HG03135 (cell line): ENCODE measurements at regions not wholly inside any gene's neighbourhood (a gene's known extent, or its start where the extent isn't known, plus 50 kb on each side); places are given as distances from the start of the nearest gene placed in this dataset.
"Not testable (repeated sequence)": the region's sequence is repeated elsewhere in the genome, so short reads cannot be mapped to it uniquely, and the experiment has no call there.

ENCODE experiments used
- ATAC-seq: cut with Tn5 transposase; IDR thresholded peaks from one replicate; pipeline ENCODE4 v1.9.1; 2021; ENCODE audit warnings: mild to moderate bottlenecking, moderate library complexity; ENCODE audit not compliant: unreplicated experiment

GRCh38 chr20:4476903-4477500 lies 209.3 kb upstream of the PRNP start:
- no peak for ATAC-seq

- no peak for ATAC-seq
Measured at GRCh38 chr20:4472906-4473305, 213.3 kb upstream of the PRNP start.

- no peak for ATAC-seq
Measured at GRCh38 chr20:4471221-4471620, 215.0 kb upstream of the PRNP start.

- no peak for ATAC-seq
Measured at GRCh38 chr20:4470375-4470774, 215.9 kb upstream of the PRNP start.

GRCh38 chr20:4469910-4470309 lies 216.3 kb upstream of the PRNP start:
- ATAC-seq, result no peak

GRCh38 chr20:4468114-4468513 lies 218.1 kb upstream of the PRNP start:
- no peak for ATAC-seq

GRCh38 chr20:4465855-4466545 lies 216.9 kb upstream of the ADRA1D start:
- no peak for ATAC-seq

- ATAC-seq, result no peak
Measured at GRCh38 chr20:4465212-4465611, 216.1 kb upstream of the ADRA1D start.

- ATAC-seq, result not testable (repeated sequence)
Measured at GRCh38 chr20:4462801-4463200, 213.7 kb upstream of the ADRA1D start.

- ATAC-seq, result no peak
Measured at GRCh38 chr20:4459081-4459480, 210.0 kb upstream of the ADRA1D start.

GRCh38 chr20:4457566-4458543 lies 208.8 kb upstream of the ADRA1D start:
- ATAC-seq, result no peak

GRCh38 chr20:4455996-4456395 lies 206.9 kb upstream of the ADRA1D start:
- no peak for ATAC-seq

- no peak for ATAC-seq
Measured at GRCh38 chr20:4455301-4455701, 206.2 kb upstream of the ADRA1D start.

GRCh38 chr20:4454111-4454510 lies 205.0 kb upstream of the ADRA1D start:
- ATAC-seq, result no peak

- ATAC-seq, result no peak
Measured at GRCh38 chr20:4453359-4453758, 204.3 kb upstream of the ADRA1D start.

GRCh38 chr20:4451487-4452081 lies 202.5 kb upstream of the ADRA1D start:
- no peak for ATAC-seq

- no peak for ATAC-seq
Measured at GRCh38 chr20:4449957-4450715, 201.0 kb upstream of the ADRA1D start.

GRCh38 chr20:4445784-4446183 lies 196.7 kb upstream of the ADRA1D start:
- no peak for ATAC-seq

- ATAC-seq, result no peak
Measured at GRCh38 chr20:4445331-4445730, 196.2 kb upstream of the ADRA1D start.

GRCh38 chr20:4444404-4444803 lies 195.3 kb upstream of the ADRA1D start:
- ATAC-seq, result no peak

- ATAC-seq, result no peak
Measured at GRCh38 chr20:4443016-4443415, 193.9 kb upstream of the ADRA1D start.
